Keratinocyte (primary cell): ENCODE measurements at regions not wholly inside any gene's neighbourhood (a gene's known extent, or its start where the extent isn't known, plus 50 kb on each side); places are given as distances from the start of the nearest gene placed in this dataset.

Experiments
- DNase-seq: peaks from one replicate; pipeline ENCODE4 v3.0.0-alpha.2; 2011; ENCODE audit warnings: low read depth, missing footprints, low spot score
- FAIRE-seq: peaks from 2 replicates; lab custom pipeline; 2011; peaks lifted over from hg19 to GRCh38; lab: Jason Lieb, UNC
- H2AFZ ChIP-seq: 2 replicates; pipeline ENCODE4 v1.6.0; 2012; ENCODE audit warnings: low read length, control low read depth, inconsistent platforms; ENCODE audit not compliant: control insufficient read depth
- H3K27ac ChIP-seq: 2 replicates; pipeline ENCODE4 v1.5.1; 2011; ENCODE audit warnings: low read length; ENCODE audit not compliant: control insufficient read depth, insufficient read depth
- H3K27me3 ChIP-seq: 3 replicates; pipeline ENCODE4 v1.6.0; 2011; ENCODE audit warnings: low read length; ENCODE audit not compliant: control insufficient read depth, insufficient read depth; ENCODE audit errors: extremely low read depth
- H3K36me3 ChIP-seq, 2 experiments: 2 replicates in 1 of 2; 3 replicates in 1 of 2; pipeline ENCODE4 v1.5.1; 2011; ENCODE audit warnings: low read length in 2 of 2, mild to moderate bottlenecking in 1 of 2; ENCODE audit not compliant: control insufficient read depth in 2 of 2, insufficient read depth in 2 of 2; ENCODE audit errors: extremely low read depth in 1 of 2
- H3K4me1 ChIP-seq: 3 replicates; pipeline ENCODE4 v1.5.1; 2011; ENCODE audit warnings: low read length; ENCODE audit not compliant: control insufficient read depth, insufficient read depth; ENCODE audit errors: extremely low read depth
- H3K4me2 ChIP-seq: 3 replicates; pipeline ENCODE4 v1.6.0; 2011; ENCODE audit warnings: low read depth, low read length; ENCODE audit not compliant: control insufficient read depth, insufficient read depth; ENCODE audit errors: extremely low read depth
- H3K4me3 ChIP-seq, 3 experiments: fragments of 200-600 bp in 1 of 3; sonication (generic) in 1 of 3; 2 replicates in 2 of 3; 3 replicates in 1 of 3; pipeline ENCODE4 v1.5.1; 2011 to 2016; ENCODE audit warnings: low read length in 3 of 3, mild to moderate bottlenecking in 3 of 3, control low read depth in 2 of 3, inconsistent platforms in 1 of 3, low read depth in 1 of 3, mixed read lengths in 1 of 3, mixed run types in 1 of 3, moderate library complexity in 1 of 3; ENCODE audit not compliant: control insufficient read depth in 2 of 3, insufficient read depth in 2 of 3; ENCODE audit errors: extremely low read depth in 1 of 3
- H3K79me2 ChIP-seq: 2 replicates; pipeline ENCODE4 v1.6.0; 2012; ENCODE audit warnings: low read length; ENCODE audit not compliant: control insufficient read depth, insufficient read depth
- H3K9ac ChIP-seq: 3 replicates; pipeline ENCODE4 v1.6.0; 2011; ENCODE audit warnings: low read length; ENCODE audit not compliant: control insufficient read depth, insufficient read depth; ENCODE audit errors: extremely low read depth
- H3K9me1 ChIP-seq: 3 replicates; pipeline ENCODE4 v1.6.0; 2011; ENCODE audit warnings: low read length; ENCODE audit not compliant: control insufficient read depth, insufficient read depth; ENCODE audit errors: extremely low read depth
- H3K9me3 ChIP-seq: 2 replicates; pipeline ENCODE4 v1.5.1; 2012; ENCODE audit warnings: low read depth, low read length; ENCODE audit not compliant: control insufficient read depth
- H4K20me1 ChIP-seq: 3 replicates; pipeline ENCODE4 v1.6.0; 2011; ENCODE audit warnings: low read length; ENCODE audit not compliant: control insufficient read depth, insufficient read depth; ENCODE audit errors: extremely low read depth
- EZH2 ChIP-seq: IDR thresholded peaks from one replicate; pipeline ENCODE4 v1.6.1; 2012; ENCODE audit warnings: inconsistent platforms, mild to moderate bottlenecking, low read length, moderate library complexity
- dilution Hi-C: fragments of 300-500 bp; cut with MboI; formaldehyde crosslinking; loops from one replicate; pipeline ENCODE4 v1.7.0; 2020; ENCODE audit warnings: low sequenced_read_pairs; ENCODE audit not compliant: extremely low pct_ligation_motif_present
- TF ChIP-seq, protein P1 (sequence below), 3 experiments: IDR thresholded peaks in 1 of 3; conservative IDR thresholded peaks in 1 of 3; optimal IDR thresholded peaks in 1 of 3; 2 replicates in 2 of 3; 3 replicates in 1 of 3; pipeline versions ENCODE3 to v1.5.1; 2011; ENCODE audit warnings: low read length in 3 of 3, mild to moderate bottlenecking in 3 of 3, moderate library complexity in 2 of 3, control low read depth in 1 of 3, inconsistent platforms in 1 of 3; ENCODE audit not compliant: insufficient read depth in 2 of 3; ENCODE audit errors: extremely low read depth in 1 of 3

DNA sequence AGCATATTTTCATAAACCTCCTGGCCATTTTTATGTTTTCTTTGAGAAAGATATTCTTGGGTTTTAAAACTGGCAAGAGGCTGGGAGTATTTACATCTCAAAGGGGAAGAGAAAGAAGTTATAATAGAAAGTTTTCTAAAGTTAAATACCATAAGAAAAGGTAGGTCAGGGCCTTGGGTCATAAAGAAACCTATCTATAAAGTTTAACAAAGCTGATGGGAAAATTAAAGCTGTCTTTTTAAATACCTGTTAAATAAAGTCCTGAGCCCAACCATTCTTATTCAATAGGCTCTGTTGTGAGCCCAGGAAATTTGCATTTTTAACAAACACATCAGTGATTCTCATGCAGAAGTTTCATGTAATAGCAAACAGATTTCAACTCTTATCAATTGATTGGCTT lies 451.8 kb upstream of the INTU start:
- H3K4me1 ChIP-seq: no peaks in the 10 kb centered on the region
- no peak overlapping the region for H3K27ac ChIP-seq
- no peaks in the 10 kb centered on the region for H4K20me1 ChIP-seq
- H3K27me3 ChIP-seq: no peaks in the 10 kb centered on the region
- H3K9me3 ChIP-seq: no peaks in the 10 kb centered on the region
- dilution Hi-C loops: no loop called here
- H3K36me3 ChIP-seq: no peaks in the 10 kb centered on the region
- no peak overlapping the region for H3K9ac ChIP-seq
- H3K4me2 ChIP-seq: no peak overlapping the region
- no peaks in the 10 kb centered on the region for H3K79me2 ChIP-seq
- H2AFZ ChIP-seq: no peak overlapping the region
- FAIRE-seq: no peak
- TF ChIP-seq EZH2: no peak
- TF ChIP-seq, protein P1, sequence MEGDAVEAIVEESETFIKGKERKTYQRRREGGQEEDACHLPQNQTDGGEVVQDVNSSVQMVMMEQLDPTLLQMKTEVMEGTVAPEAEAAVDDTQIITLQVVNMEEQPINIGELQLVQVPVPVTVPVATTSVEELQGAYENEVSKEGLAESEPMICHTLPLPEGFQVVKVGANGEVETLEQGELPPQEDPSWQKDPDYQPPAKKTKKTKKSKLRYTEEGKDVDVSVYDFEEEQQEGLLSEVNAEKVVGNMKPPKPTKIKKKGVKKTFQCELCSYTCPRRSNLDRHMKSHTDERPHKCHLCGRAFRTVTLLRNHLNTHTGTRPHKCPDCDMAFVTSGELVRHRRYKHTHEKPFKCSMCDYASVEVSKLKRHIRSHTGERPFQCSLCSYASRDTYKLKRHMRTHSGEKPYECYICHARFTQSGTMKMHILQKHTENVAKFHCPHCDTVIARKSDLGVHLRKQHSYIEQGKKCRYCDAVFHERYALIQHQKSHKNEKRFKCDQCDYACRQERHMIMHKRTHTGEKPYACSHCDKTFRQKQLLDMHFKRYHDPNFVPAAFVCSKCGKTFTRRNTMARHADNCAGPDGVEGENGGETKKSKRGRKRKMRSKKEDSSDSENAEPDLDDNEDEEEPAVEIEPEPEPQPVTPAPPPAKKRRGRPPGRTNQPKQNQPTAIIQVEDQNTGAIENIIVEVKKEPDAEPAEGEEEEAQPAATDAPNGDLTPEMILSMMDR (optimal IDR thresholded peaks at IDR 0.05 in 1 of 3, IDR thresholded peaks at IDR 0.05 in 1 of 3, conservative IDR thresholded peaks at IDR 0.05 in 1 of 3; ENCODE audit: extremely low read depth in 1 of 3, insufficient read depth in 2 of 3, low read length in 3 of 3): no peak
- H3K9me1 ChIP-seq: no peaks in the 10 kb centered on the region
- H3K4me3 ChIP-seq: no peak overlapping the region
- no peak for DNase-seq

DNA sequence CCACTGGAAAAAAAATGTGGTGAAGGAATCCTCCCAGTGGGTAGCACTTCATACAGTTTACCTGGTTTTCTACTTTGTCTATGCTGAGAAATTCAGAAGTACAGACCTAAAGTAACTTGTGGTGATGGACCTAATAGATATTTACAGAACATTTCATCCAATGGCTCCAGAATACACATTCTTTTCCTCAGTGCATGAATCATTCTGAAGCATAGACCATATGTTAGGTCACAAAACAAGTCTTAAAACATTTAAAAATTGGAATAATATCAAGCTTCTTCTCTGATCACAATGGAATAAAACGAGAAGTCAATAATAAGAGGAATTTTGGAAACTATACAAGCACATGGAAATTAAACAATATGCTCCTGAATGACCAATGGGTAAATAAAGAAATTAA lies 450.1 kb upstream of the INTU start:
- no peak for DNase-seq
- Histone ChIP-seq H3K4me1 (no peaks in the 10 kb centered on the region), H3K27me3 (no peaks in the 10 kb centered on the region), H3K4me2 (no peak overlapping the region), H3K79me2 (no peaks in the 10 kb centered on the region), H3K4me3 (no peak overlapping the region), H4K20me1 (no peaks in the 10 kb centered on the region), H3K36me3 (no peaks in the 10 kb centered on the region), H2AFZ (no peak overlapping the region), H3K9ac (no peak overlapping the region), H3K9me3 (no peaks in the 10 kb centered on the region), H3K27ac (no peak overlapping the region), H3K9me1 (no peaks in the 10 kb centered on the region)
- TF ChIP-seq, protein P1 (optimal IDR thresholded peaks at IDR 0.05 in 1 of 3, IDR thresholded peaks at IDR 0.05 in 1 of 3, conservative IDR thresholded peaks at IDR 0.05 in 1 of 3; ENCODE audit: extremely low read depth in 1 of 3, insufficient read depth in 2 of 3, low read length in 3 of 3): no peak
- no peak for TF ChIP-seq EZH2
- dilution Hi-C loops: no loop called here
- FAIRE-seq: no peak
